SW480 (cell line): ENCODE measurements at regions not wholly inside any gene's neighbourhood (a gene's known extent, or its start where the extent isn't known, plus 50 kb on each side); places are given as distances from the start of the nearest gene placed in this dataset.
A peak's percentile ranks its signal among the peaks of the same experiment; 100 is the strongest.
"Not testable (repeated sequence)": the region's sequence is repeated elsewhere in the genome, so short reads cannot be mapped to it uniquely, and the experiment has no call there.

ENCODE experiments used
- DNase-seq: peaks from one replicate; pipeline ENCODE4 v3.0.0-alpha.2; 2016; ENCODE audit warnings: low spot score

DNA sequence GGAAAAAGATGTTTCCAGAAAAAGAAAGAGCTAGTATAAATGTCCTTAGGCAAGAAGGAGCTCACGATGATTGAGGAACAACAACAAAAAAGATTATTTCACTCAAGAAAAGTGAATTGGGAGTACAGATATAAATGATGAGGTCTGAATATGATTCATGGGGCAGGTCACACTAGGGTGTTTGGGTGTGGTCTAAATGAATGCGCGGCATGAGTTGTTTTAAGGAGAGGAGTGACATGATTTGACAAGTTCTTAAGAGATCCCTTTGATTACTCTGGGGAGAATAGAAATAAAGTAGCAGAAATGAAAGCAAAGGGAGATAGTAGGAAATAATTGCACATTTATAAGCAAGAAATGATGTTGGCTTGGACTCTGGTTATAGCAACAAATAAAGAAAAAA, 59.3 kb downstream of the NUTM2D start:
- peak; percentile 6 for DNase-seq

- not testable (repeated sequence) for DNase-seq
Observed at GRCh38 chr10:87422641-87423040, 65.1 kb downstream of the NUTM2D start.

DNA sequence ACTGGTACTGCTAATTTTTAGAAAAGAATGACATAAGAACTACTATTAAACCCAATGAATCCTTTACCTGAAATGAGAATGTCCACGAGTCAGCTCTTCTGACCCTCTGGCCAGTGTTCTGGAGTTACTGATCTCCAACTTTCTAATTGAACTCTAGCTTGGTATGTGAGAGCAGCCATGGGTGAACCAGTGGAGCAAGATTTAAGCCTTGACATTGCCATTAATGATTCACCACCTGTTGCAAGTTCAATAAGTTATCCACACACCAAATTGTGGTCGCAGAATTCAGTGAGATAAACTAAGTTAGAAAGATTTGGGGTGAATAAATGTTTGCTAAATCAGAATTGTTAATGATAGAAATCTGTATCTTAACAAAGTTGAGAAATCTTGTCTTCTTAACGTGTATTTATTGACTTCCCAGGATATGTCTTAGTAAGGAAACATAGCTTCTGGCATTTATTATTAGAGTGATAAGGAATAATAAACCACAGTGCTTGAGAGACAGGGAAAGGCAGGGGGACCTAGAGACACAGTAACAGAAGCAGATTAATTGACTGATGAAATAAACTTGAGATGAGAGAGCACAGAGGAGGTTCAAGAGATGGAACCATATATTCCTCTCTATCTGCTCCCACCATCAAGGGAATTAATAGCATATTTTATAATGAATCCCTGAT, 67.3 kb downstream of the NUTM2D start:
- not testable (repeated sequence) for DNase-seq

GRCh38 chr10:87433836-87434235, 70.9 kb upstream of the MINPP1 start:
- not testable (repeated sequence) for DNase-seq

DNA sequence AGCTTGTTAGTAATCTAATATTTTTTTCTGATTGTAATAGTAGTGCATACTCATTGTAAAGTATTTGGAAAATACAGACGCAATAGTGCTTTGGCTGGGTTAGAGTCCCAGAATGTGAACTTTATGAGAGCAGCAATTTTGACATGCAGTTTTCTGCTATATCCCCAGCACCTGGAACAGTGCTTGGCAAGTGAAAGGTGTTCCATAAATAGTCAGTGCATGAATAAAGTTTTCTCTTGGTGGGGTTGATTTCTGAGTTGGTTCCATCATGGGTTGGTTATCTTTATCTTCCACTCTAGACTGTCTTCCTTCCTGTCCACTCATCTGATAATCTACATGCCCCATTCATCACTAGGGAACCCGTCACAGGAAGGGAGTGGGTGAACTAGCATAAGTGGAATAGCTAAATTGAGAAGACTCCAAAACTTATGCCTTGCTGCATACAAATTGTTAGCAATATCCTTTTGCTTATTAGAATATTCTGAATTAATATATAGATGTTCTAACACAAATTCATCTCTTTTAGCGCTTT, 69.3 kb upstream of the MINPP1 start:
- DNase-seq: not testable (repeated sequence)

- DNase-seq: not testable (repeated sequence)
Observed at GRCh38 chr10:87436104-87436503, 68.6 kb upstream of the MINPP1 start.

GRCh38 chr10:87437450-87437849, 67.2 kb upstream of the MINPP1 start:
- DNase-seq: not testable (repeated sequence)
